NCI-H510A (cell line): ENCODE measurements at regions not wholly inside any gene's neighbourhood (a gene's known extent, or its start where the extent isn't known, plus 50 kb on each side); places are given as distances from the start of the nearest gene placed in this dataset.

Experiments used
- DNase-seq: peaks from one replicate; lab custom pipeline; 2025; lab: John Stamatoyannopoulos, UW

DNA sequence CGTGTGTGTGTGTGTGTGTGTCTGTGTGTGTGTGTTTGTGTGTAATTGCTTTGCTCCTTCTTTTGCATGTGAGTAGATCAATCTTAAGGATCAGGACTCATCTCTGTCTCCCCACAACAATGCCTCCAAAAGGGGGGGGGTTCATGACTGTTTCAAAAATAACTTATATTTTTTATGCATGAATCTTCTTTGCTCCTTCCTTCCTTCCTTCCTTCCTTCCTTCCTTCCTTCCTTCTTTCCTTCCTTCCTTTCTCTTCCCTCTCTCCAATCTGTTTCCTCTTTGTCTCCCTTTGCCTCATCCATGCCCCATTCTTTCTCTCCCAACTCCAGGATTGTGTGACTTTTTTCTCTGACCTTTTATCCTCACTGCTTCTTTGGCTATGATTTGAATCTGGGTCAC is 126.4 kb upstream of the OSMR start:
- DNase-seq: no peak

DNA sequence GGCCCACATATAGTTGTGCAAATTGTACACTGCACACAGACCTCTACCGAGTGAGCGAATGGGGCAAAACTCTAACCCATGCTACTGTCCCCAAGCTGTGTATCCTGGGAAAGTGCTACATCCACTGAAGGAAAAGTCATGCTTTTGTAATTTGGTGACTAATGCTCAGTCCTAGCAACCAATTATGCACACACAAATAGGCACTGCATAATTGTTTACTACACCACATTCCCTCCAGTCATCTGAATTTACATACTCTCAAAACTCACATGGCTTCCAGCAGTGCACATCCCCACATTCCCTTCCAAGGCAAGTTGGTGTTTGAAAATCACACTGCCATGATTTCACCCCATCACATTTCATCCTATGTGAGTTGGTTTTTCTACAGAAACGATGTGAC is 125.9 kb upstream of the OSMR start:
- DNase-seq: no peak

DNA sequence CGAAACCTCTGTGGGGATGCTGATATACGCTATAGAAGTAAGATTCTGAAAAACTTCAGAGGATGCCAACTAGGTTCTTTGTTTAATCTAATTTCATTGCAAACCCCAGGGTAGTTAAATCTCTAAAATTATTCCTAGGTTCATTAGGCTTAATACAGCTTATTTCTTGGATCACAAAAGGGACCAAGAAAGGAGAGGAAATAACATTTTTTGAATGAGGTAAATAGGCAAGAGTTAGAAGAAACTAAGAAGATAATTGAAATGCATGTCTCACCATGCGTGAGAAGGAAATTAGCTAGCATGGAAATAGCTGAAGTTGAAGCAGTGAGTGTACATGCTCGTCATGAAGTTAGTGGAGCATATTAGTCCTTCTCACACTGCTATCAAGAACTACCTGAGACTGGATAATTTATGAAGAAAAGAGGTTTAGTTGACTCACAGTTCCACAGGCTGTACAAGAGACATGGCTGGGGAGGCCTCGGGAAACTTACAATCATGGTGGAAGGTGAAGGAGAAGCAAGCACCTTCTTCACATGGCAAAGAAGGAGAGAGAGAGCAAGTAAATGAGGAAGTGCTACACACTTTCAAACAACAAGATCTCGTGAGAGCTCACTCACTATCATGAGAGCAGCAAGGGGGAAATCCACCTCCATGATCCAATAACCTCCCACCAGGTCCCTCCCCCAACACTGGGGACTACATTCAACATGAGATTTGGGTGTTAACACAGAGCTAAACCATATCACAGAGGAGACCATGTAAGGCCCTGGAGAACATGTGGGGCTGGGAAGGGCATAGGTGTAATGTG is 125.1 kb upstream of the OSMR start:
- DNase-seq: no peak

GRCh38 chr5:38722918-38723317 is 122.9 kb upstream of the OSMR start:
- no peak for DNase-seq

DNA sequence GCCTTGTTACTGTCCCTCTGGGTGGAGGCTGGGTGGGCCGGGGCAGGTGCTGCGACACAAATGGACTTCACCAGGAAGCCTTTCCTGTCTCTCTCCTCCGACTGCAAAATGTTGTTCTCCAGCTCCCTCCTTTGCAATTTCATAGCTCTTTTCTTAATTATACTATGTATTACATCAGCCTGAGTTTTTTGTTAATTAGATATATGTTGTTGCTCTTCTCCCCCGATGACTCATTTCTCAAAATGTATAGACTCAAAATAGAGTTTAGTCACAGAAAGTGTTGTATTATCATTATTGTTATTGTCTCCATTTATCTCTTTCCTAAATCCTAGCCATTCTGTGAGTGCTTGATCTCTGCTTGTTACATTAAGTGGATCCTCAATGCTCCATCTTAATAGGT is 122.4 kb upstream of the OSMR start:
- no peak for DNase-seq

DNA sequence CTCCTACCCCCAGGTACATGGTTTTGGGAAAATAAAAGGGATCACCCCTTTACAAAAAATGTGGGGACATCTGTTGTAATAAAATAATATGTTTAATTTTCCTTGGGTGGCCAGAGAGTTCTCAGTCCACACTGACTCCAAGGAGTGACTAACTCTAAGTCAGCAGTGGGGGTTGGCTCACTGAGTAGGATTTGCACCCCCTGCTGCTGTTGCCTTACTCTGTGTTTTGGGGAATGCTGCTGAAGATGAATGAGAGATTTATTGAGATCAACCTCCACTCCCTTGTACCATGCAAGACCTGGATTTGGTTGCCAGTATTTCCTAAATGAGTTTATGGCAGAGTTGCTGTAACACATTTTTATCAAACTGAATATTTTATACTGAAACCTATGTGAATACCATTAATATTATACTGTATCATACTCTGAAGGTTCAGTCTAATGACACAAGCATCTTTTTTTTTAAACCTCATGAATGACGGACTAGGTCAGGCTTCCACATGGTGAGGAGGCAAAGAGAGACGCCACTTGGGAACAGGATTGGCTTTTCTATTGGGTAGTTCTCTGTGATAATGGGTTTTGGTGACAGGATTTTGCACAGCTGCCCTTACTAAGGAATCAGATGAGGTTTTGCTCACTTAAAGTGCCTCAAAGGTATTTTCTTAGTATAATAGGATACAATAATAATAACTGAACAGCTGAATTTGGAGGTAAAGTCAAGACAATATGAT is 121.3 kb upstream of the OSMR start:
- no peak for DNase-seq

DNA sequence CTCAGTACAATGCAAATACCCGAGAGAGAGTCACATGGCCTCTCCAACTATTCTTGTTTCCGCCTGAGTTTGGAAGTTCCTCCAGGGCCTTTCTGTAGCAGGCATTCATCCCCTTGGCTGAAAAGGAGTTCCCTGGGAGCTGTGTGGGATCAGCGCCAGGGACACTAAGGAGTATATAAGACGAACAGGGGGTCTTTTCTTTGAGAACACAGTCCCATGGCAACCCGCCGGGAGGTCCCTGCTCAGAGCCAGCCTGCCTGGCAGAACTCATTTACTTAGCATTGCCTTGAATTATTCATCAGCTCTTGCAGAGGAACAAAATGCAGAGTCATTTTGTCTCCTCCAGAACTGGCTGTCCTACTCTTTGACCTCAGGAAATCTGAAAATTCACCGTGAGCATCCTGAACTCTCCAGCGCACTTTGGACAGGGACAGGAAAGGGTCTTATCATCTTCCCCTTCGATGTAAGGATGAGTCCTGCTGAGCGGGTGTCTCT is 120.4 kb upstream of the OSMR start:
- no peak for DNase-seq

DNA sequence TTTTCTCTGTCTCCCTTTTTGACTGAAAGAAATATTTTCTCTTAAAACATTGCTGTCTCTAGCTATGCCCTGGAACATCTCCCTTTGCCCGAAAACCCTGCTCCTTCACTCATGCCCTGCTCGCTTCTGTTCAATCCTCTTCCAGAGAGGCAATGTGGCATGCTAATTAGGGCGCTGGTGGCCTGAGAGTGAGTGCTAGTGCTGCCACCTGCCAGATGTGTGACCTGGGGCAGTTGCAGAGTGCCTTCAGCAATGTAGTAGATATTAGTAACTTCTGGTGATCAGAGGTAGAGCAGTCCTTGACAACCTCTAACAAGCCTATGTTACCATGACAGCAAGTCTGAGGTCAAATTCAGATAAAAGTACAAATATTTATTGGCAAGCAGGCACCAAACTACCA is 119.5 kb upstream of the OSMR start:
- DNase-seq: no peak

- DNase-seq: no peak
Measured at GRCh38 chr5:38728029-38728428, 117.8 kb upstream of the OSMR start.

DNA sequence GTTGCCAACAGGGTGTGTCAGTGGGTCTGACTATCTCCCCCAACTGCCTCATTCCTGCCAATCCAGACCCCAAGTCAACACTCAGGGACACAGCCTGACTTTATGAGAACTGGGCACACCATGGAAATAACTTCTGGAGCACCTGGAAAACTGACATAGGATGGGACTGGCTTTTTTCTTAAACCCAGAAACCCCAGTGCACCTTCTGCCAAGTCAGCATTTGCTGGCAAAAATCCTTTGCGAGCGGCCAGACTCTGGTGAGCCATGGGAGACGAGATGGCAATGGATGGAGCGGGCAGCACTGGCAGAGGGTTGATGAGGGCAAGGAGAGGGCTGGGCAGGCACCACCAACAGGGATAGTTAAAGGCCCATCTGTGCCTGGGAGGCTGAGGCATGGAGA is 114.4 kb upstream of the OSMR start:
- DNase-seq: no peak

- no peak for DNase-seq
Measured at GRCh38 chr5:38734353-38734752, 111.5 kb upstream of the OSMR start.

DNA sequence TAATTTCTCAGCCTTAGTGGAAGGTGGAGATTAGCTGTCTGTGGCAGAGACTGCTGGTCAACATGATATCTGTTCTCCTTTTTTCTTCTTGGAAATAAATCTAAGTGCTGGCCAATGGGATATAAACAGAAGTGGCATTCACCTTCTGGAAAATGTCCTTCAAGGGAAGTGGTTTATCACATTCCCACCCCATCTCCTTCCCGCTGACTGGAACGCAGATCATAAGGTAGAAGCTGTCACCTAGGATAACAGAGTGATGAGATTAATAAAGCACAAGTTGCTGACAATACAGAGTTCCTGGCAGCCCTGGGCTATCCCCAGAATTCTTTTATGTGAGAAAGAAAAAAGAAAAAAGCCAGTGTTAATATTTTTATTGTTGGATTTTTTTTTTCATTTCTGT is 109.7 kb upstream of the OSMR start:
- DNase-seq: no peak

- DNase-seq: no peak
Measured at GRCh38 chr5:38737976-38738375, 107.8 kb upstream of the OSMR start.

DNA sequence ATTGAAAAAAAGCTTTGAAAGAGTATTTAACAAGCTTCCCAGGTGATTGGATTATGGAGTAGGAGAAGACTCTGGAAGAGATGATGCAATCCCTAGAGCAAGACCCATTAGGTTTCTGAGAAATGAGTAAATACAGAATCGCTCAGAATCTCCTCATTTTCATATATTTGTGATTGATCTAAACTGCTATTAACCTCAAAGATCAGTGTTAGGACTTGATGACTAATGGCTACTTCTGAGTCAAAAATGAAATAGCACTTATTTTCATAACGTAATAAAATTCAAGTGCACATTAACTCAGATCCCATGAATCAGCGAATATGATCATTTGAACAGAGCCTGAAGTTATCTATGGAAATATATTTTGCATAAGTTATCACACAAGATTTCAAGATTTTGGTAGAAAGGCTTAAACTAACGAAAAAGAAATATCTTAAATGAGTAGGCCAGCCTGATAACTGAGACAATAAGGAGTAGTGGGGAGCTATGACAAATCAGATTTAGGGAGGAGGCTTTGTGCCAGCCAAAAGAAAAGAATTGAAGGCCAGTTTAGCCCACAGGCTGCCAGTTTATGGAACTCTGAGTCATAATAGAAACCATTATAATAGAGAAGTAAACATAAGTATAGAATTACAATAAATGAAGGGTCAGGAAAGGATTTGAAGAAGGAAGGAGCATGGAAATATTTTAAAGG is 106.7 kb upstream of the OSMR start:
- no peak for DNase-seq

DNA sequence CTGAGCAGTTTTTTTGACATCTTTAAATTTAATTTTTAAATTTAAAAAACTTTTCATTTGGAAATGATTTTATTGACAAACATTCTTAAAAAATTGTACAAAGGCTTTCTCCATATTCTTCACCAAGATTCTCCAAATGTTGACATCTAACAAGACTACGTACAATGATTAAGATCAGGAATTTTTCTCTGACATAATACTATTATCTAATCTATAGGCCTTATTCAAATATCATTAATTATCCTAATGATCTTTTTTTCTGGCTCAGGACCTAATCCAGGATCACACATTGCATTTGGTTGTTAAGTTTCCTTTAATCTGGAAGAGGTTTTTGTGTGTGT is 106.1 kb upstream of the OSMR start:
- DNase-seq: no peak

GRCh38 chr5:38742821-38743220 is 103.0 kb upstream of the OSMR start:
- DNase-seq: no peak

DNA sequence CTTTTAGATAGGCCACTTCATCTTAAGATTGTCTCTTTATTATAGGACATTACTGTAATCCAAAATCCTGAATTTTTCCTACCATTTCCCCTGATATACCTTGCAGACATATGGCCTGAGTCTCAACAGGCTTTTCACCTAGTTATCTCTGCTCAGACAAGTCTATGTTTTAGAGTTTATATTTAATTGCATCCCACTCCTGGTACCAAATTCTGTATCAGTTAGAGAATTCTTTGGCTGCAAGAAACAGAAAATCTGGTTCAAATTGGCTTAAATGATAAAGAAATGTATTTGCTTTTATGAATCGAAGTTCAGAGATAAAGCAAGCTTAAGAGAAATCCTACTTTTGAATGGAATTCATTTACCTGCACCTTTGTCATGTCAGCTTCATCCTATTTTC is 102.2 kb upstream of the OSMR start:
- DNase-seq: no peak

DNA sequence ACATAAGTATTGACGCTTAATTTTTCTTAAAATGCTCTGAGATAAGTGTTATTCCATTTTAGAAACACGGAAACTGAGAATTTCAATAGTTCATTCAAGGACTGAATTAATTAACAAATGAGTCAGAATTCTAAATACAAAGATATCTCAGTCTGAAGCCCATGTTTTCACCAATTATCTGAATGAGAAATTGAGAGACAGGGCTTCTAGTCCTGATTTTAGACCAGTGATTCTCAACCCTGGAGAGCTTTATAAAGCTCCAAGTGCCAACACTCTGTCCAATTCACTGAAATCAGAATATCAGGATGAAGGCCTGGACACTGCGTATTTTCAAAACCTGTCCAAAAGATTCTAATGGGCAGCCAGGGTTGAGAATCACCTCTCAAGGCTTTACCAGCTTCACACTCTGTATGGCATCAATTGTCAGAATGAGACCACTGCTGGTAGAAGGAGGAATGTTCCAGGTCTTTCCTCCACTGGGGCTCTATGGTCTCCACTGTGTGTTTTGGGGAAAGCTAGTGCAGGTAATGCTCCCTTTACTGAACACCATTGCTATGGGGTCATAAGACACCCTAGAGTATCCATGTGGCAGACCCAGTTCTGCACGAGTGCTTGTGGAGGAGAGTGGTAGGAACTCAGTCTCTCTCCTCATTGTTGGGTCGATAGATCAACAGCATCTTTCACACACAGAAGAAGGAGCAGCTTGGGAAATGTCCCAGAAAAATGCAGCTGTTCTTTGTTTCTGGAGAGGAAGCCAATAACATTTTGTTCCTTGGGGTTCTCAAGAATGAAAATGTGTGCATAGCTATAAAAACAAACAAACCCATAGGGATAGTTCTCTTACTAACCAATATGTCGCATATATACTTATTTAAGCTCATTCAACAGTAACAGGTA is 99.7 kb upstream of the OSMR start:
- no peak for DNase-seq

DNA sequence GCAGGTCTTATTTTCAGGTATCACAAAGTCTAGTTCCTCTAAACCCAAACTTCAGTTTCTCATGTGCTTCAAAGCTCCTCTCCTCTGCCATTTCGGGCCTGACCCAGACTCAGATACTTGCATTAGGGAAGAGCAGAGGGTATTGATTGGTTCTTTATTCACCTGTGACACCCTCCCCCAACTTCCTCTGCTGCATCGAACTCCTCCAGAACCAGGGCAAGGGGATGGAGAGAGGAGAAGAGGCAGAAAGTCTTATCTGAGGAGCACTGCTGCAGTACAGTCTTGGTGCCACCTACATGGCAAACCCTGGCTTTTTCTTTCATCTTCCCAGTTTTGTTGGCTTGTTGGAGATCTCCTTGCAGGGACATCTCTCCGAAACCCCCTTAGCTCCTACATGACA is 96.0 kb upstream of the OSMR start:
- no peak for DNase-seq

DNA sequence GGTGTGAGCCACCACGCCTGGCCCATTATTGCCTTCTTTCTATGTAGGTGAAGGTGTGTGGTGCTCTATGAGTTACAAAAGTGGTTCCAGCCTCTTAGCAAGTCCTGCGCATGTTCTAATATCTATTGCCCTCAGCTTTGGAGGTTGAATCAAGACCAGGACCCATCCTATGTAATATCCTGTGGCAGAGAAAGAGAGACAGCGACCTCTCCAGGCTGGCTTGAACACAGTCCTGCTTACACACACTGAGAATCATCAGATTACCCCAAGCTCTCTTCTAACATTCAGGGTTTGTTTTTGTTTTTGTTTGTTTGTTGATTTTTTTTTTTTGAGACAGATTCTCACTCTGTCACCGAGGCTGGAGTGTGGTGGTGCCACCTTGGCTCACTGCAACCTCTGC is 94.7 kb upstream of the OSMR start:
- no peak for DNase-seq

- no peak for DNase-seq
Measured at GRCh38 chr5:38752012-38752536, 93.7 kb upstream of the OSMR start.

DNA sequence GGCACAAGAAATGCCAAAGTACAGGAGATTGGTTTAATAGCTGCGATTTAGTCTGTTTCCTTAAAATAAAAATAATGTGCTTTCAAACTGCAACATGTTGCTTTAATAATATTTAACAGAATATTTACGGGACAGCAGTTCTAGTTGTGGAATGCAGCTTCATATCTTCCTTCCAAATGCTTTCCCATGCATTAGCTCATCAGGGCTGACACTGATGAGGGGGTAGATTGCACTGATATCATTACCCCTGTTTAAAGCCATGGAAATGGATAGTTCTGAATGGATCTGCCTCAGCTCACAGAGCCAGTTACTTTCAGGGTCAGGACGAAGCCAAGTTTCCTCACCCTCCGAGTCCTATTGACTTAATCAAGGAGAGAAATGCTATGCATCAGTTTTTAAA is 93.2 kb upstream of the OSMR start:
- DNase-seq: no peak
